ENCODE measurements at regions not wholly inside any gene's neighbourhood (a gene's known extent, or its start where the extent isn't known, plus 50 kb on each side); places are given as distances from the start of the nearest gene placed in this dataset.

- no peak for TF ChIP-seq FOXK2 (IDR thresholded peaks at IDR 0.05)
- no peak for TF ChIP-seq HDGF (IDR thresholded peaks at IDR 0.05; ENCODE audit: borderline replicate concordance)
- TF ChIP-seq ELF4 (IDR thresholded peaks at IDR 0.05): no peak
- TF ChIP-seq ARNT (IDR thresholded peaks at IDR 0.05): no peak
- TF ChIP-seq BHLHE40 (IDR thresholded peaks at IDR 0.05; ENCODE audit: borderline replicate concordance): no peak
- no peak for TF ChIP-seq TARDBP (IDR thresholded peaks at IDR 0.05)
- TF ChIP-seq SP1 (IDR thresholded peaks at IDR 0.05): no peak
- no peak for TF ChIP-seq LEF1 (IDR thresholded peaks at IDR 0.05; ENCODE audit: borderline replicate concordance)
- no peak for TF ChIP-seq SUZ12 (IDR thresholded peaks at IDR 0.05)
- TF ChIP-seq NFRKB (IDR thresholded peaks at IDR 0.05): no peak
- TF ChIP-seq FOXM1 (IDR thresholded peaks at IDR 0.05; ENCODE audit: borderline replicate concordance): no peak
- no peak for TF ChIP-seq PKNOX1 (IDR thresholded peaks at IDR 0.05)
Observed at GRCh38 chr10:37713642-37714041, 143.8 kb downstream of the ZNF248 start.
